ENCODE measurements at regions not wholly inside any gene's neighbourhood (a gene's known extent, or its start where the extent isn't known, plus 50 kb on each side); places are given as distances from the start of the nearest gene placed in this dataset.
A peak's percentile ranks its signal among the peaks of the same experiment; 100 is the strongest.

- H2AFZ ChIP-seq (ENCODE audit: low read depth): 0 out of 2 replicates have a peak overlapping the region, but pooled peaks have one; percentile 31
- H3K4me2 ChIP-seq: 0 out of 2 replicates have a peak overlapping the region, but pooled peaks have one; percentile 13
- CTCF ChIA-PET: no interaction called here
- no peaks in the 10 kb centered on the region for H3K79me2 ChIP-seq (ENCODE audit: insufficient read depth)
- no peaks in the 10 kb centered on the region for H3K36me3 ChIP-seq (replicated peaks in 1 of 2; ENCODE audit: control insufficient read depth in 1 of 2, insufficient read depth in 2 of 2, low read length in 1 of 2)
- 41% methylated on average over 7 of the region's 7 CpGs for WGBS (ENCODE audit: low lambda C conversion rate)
- H3K4me1 ChIP-seq (ENCODE audit: control insufficient read depth in 1 of 2, insufficient read depth in 2 of 2, low read depth in 1 of 2, low read length in 1 of 2): peaks cover 0 to 11% of the 10 kb centered on the region in 2 experiments; a peak in 2 of 4 replicates
- peak overlapping the region in 1 of 2 experiments; percentile 50; a peak in 1 of 4 replicates for H3K27ac ChIP-seq (ENCODE audit: low read depth in 2 of 2, low read length in 1 of 2)
- H3F3A ChIP-seq (replicated peaks; ENCODE audit: insufficient read depth): peaks cover 19% of the 10 kb centered on the region
- H3K9me3 ChIP-seq: no peaks in the 10 kb centered on the region
- H3K9ac ChIP-seq: no peak overlapping the region
- no peaks in the 10 kb centered on the region for H3K9me2 ChIP-seq
- DNase-seq: no peak
- POLR2A ChIA-PET: no interaction called here
- no peaks in the 10 kb centered on the region for H4K20me1 ChIP-seq (ENCODE audit: insufficient read depth)
- no peak overlapping the region for H3K4me3 ChIP-seq (ENCODE audit: low read depth in 2 of 2, low read length in 1 of 2)
- TF ChIP-seq FOSL2 (IDR thresholded peaks at IDR 0.05; ENCODE audit: borderline replicate concordance, low read depth) (peak; percentile 30; the same call in 1 of the 2 replicates), MAX (IDR thresholded peaks at IDR 0.05; ENCODE audit: low read depth) (0 out of 2 replicates have a peak, but pooled peaks have one; percentile 46), CHD2 (IDR thresholded peaks at IDR 0.05; ENCODE audit: low read length, partially characterized antibody) (no peak)
- no peaks in the 10 kb centered on the region for H3K27me3 ChIP-seq (ENCODE audit: insufficient read depth)
These were observed 702.1 kb downstream of the SEMA5A start for GRCh38 chr5:8843771-8844170.

GRCh38 chr5:8844206-8844605, 701.7 kb downstream of the SEMA5A start:
- TF ChIP-seq RXRA (IDR thresholded peaks at IDR 0.05; ENCODE audit: borderline replicate concordance, low read depth): no peak
- no peak for TF ChIP-seq CHD2 (IDR thresholded peaks at IDR 0.05; ENCODE audit: low read length, partially characterized antibody)
- no peak for TF ChIP-seq GABPA (IDR thresholded peaks at IDR 0.05; ENCODE audit: low read depth)
- no peak for TF ChIP-seq JUND (IDR thresholded peaks at IDR 0.05)
- no peak for TF ChIP-seq GATA2 (CRISPR knock-in tag; IDR thresholded peaks at IDR 0.05)
- TF ChIP-seq SIN3A (IDR thresholded peaks at IDR 0.05; ENCODE audit: borderline replicate concordance, low read depth, low read length): no peak
- TF ChIP-seq TAF1 (IDR thresholded peaks at IDR 0.05; ENCODE audit: borderline replicate concordance, low read depth, low read length): no peak
- TF ChIP-seq IRF3 (IDR thresholded peaks at IDR 0.05; ENCODE audit: low read depth, low read length): no peak
- no peak for TF ChIP-seq NRF1 (IDR thresholded peaks at IDR 0.05; ENCODE audit: low read depth, low read length)
- TF ChIP-seq NFIC (IDR thresholded peaks at IDR 0.05; ENCODE audit: borderline replicate concordance): no peak
- no peak for TF ChIP-seq FOSL2 (IDR thresholded peaks at IDR 0.05; ENCODE audit: borderline replicate concordance, low read depth)
- no peak for TF ChIP-seq SMC3 (IDR thresholded peaks at IDR 0.05; ENCODE audit: low read depth, low read length)
- no peak for TF ChIP-seq MAX (IDR thresholded peaks at IDR 0.05; ENCODE audit: low read depth)
- TF ChIP-seq FOXJ3 (CRISPR knock-in tag; IDR thresholded peaks at IDR 0.05): no peak
- TF ChIP-seq EZH2phosphoT487 (IDR thresholded peaks at IDR 0.05; ENCODE audit: borderline replicate concordance, low read depth): no peak
- no peak for TF ChIP-seq TCF12 (IDR thresholded peaks at IDR 0.05)
- WGBS (ENCODE audit: low lambda C conversion rate): 63% methylated on average over 5 of the region's 5 CpGs
- Histone ChIP-seq H2AFZ (ENCODE audit: low read depth) (0 out of 2 replicates have a peak overlapping the region, but pooled peaks have one; percentile 31), H3K4me2 (0 out of 2 replicates have a peak overlapping the region, but pooled peaks have one; percentile 13), H3K9me3 (no peaks in the 10 kb centered on the region), H3K27me3 (ENCODE audit: insufficient read depth) (no peaks in the 10 kb centered on the region), H3K79me2 (ENCODE audit: insufficient read depth) (no peaks in the 10 kb centered on the region), H3K36me3 (replicated peaks in 1 of 2; ENCODE audit: control insufficient read depth in 1 of 2, insufficient read depth in 2 of 2, low read length in 1 of 2) (no peaks in the 10 kb centered on the region), H3F3A (replicated peaks; ENCODE audit: insufficient read depth) (peaks cover 24% of the 10 kb centered on the region), H4K20me1 (ENCODE audit: insufficient read depth) (no peaks in the 10 kb centered on the region), H3K9ac (no peak overlapping the region), H3K27ac (ENCODE audit: low read depth in 2 of 2, low read length in 1 of 2) (peak overlapping the region in 1 of 2 experiments; percentile 50; a peak in 1 of 4 replicates), H3K4me1 (ENCODE audit: control insufficient read depth in 1 of 2, insufficient read depth in 2 of 2, low read depth in 1 of 2, low read length in 1 of 2) (peaks cover 0 to 11% of the 10 kb centered on the region in 2 experiments; a peak in 2 of 4 replicates), H3K4me3 (ENCODE audit: low read depth in 2 of 2, low read length in 1 of 2) (no peak overlapping the region), H3K9me2 (no peaks in the 10 kb centered on the region)
- CTCF ChIA-PET: no interaction called here
- no peak for DNase-seq
- POLR2A ChIA-PET: no interaction called here

Measured in SK-N-SH (cell line).